GM21515 (cell line): ENCODE measurements at regions not wholly inside any gene's neighbourhood (a gene's known extent, or its start where the extent isn't known, plus 50 kb on each side); places are given as distances from the start of the nearest gene placed in this dataset.

Source experiments
- ATAC-seq: cut with Tn5 transposase; IDR thresholded peaks from one replicate; pipeline ENCODE4 v1.9.1; 2021; ENCODE audit not compliant: unreplicated experiment

GRCh38 chr6:79307321-79308036, 73.0 kb upstream of the HMGN3 start:
- ATAC-seq = no peak

GRCh38 chr6:79305020-79305419, 70.5 kb upstream of the HMGN3 start:
- ATAC-seq = no peak

GRCh38 chr6:79302341-79302740, 67.9 kb upstream of the HMGN3 start:
- ATAC-seq = no peak

GRCh38 chr6:79301290-79301689, 66.8 kb upstream of the HMGN3 start:
- ATAC-seq = no peak

GRCh38 chr6:79296211-79296610, 61.7 kb upstream of the HMGN3 start:
- no peak for ATAC-seq
